WTC11 (cell line): ENCODE measurements at regions not wholly inside any gene's neighbourhood (a gene's known extent, or its start where the extent isn't known, plus 50 kb on each side); places are given as distances from the start of the nearest gene placed in this dataset.

Experiments used
- CREB1 ChIP-seq: sonication (generic); formaldehyde crosslinking; IDR thresholded peaks from 2 replicates; pipeline ENCODE4 v1.8.0; 2023; ENCODE audit warnings: mild to moderate bottlenecking, missing genetic modification reagents
- CREM ChIP-seq: sonication (generic); formaldehyde crosslinking; IDR thresholded peaks from 2 replicates; pipeline ENCODE4 v1.8.1; 2022; ENCODE audit warnings: mild to moderate bottlenecking, missing genetic modification reagents, moderate library complexity
- ELF4 ChIP-seq: sonication (generic); formaldehyde crosslinking; IDR thresholded peaks from 2 replicates; pipeline ENCODE4 v1.8.1; 2022; ENCODE audit warnings: low read depth, mild to moderate bottlenecking, moderate library complexity, missing genetic modification reagents
- GABPB1 ChIP-seq: sonication (generic); formaldehyde crosslinking; IDR thresholded peaks from 2 replicates; pipeline ENCODE4 v1.8.1; 2023; ENCODE audit warnings: mild to moderate bottlenecking, missing genetic modification reagents
- SMAD4 ChIP-seq: sonication (generic); formaldehyde crosslinking; IDR thresholded peaks from 2 replicates; pipeline ENCODE4 v1.8.0; 2022; ENCODE audit warnings: mild to moderate bottlenecking, missing genetic modification reagents
- TCF7 ChIP-seq: sonication (generic); formaldehyde crosslinking; IDR thresholded peaks from 2 replicates; pipeline ENCODE4 v1.8.0; 2022; ENCODE audit warnings: mild to moderate bottlenecking, low read depth, missing genetic modification reagents, moderate library complexity
- TEAD4 ChIP-seq: sonication (generic); formaldehyde crosslinking; IDR thresholded peaks from 2 replicates; pipeline ENCODE4 v1.8.0; 2022; ENCODE audit warnings: mild to moderate bottlenecking, missing genetic modification reagents
- ZNF232 ChIP-seq: sonication (generic); formaldehyde crosslinking; IDR thresholded peaks from 2 replicates; pipeline ENCODE4 v1.8.0; 2022; ENCODE audit warnings: mild to moderate bottlenecking, missing genetic modification reagents
- TF ChIP-seq, protein P1 (sequence below): fragments of 200-600 bp; IDR thresholded peaks from 2 replicates; pipeline ENCODE4 v1.8.0; 2022; ENCODE audit warnings: antibody characterized with exemption
- TF ChIP-seq, protein P2 (sequence below): sonication (generic); formaldehyde crosslinking; IDR thresholded peaks from 2 replicates; pipeline ENCODE4 v1.8.1; 2022; ENCODE audit warnings: low read depth, missing genetic modification reagents, borderline replicate concordance
- TF ChIP-seq, protein P3 (sequence below): sonication (generic); formaldehyde crosslinking; IDR thresholded peaks from 2 replicates; pipeline ENCODE4 v1.8.1; 2023; ENCODE audit warnings: mild to moderate bottlenecking, missing genetic modification reagents, moderate library complexity
- TF ChIP-seq, protein P4 (sequence below): sonication (generic); formaldehyde crosslinking; conservative IDR thresholded peaks from 2 replicates; pipeline ENCODE4 v1.8.1; 2022; ENCODE audit warnings: mild to moderate bottlenecking, missing genetic modification reagents
- TF ChIP-seq, protein P5 (sequence below): sonication (generic); formaldehyde crosslinking; IDR thresholded peaks from 2 replicates; pipeline ENCODE4 v1.8.1; 2022; ENCODE audit warnings: missing genetic modification reagents, borderline replicate concordance

DNA sequence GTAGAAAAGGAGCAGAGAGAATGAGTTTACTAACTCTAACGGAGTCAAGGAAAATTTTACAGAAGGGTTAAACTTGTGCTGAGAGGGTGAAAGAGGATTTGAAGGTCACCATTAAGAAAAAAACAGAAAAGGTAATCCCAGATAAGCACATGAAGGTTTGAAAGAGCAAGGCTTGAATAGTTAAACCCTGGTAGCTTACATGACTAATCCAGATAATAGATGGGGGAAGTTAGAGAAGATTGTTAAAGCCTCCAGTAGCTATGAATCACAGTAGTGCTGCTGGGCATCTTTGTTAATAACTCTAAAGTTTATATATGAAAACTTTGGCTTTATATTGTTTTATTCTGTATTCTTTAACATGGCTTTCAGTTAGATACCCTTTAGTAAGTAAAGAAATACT lies 354.5 kb upstream of the FTMT start:
- TF ChIP-seq CREB1 = no peak
- TF ChIP-seq, protein P1, sequence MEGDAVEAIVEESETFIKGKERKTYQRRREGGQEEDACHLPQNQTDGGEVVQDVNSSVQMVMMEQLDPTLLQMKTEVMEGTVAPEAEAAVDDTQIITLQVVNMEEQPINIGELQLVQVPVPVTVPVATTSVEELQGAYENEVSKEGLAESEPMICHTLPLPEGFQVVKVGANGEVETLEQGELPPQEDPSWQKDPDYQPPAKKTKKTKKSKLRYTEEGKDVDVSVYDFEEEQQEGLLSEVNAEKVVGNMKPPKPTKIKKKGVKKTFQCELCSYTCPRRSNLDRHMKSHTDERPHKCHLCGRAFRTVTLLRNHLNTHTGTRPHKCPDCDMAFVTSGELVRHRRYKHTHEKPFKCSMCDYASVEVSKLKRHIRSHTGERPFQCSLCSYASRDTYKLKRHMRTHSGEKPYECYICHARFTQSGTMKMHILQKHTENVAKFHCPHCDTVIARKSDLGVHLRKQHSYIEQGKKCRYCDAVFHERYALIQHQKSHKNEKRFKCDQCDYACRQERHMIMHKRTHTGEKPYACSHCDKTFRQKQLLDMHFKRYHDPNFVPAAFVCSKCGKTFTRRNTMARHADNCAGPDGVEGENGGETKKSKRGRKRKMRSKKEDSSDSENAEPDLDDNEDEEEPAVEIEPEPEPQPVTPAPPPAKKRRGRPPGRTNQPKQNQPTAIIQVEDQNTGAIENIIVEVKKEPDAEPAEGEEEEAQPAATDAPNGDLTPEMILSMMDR = no peak
- no peak for TF ChIP-seq CREM (CRISPR knock-in tag)
- no peak for TF ChIP-seq ZNF232
- TF ChIP-seq SMAD4 (CRISPR knock-in tag) = no peak
- TF ChIP-seq, protein P2, sequence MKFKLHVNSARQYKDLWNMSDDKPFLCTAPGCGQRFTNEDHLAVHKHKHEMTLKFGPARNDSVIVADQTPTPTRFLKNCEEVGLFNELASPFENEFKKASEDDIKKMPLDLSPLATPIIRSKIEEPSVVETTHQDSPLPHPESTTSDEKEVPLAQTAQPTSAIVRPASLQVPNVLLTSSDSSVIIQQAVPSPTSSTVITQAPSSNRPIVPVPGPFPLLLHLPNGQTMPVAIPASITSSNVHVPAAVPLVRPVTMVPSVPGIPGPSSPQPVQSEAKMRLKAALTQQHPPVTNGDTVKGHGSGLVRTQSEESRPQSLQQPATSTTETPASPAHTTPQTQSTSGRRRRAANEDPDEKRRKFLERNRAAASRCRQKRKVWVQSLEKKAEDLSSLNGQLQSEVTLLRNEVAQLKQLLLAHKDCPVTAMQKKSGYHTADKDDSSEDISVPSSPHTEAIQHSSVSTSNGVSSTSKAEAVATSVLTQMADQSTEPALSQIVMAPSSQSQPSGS = no peak
- TF ChIP-seq, protein P3, sequence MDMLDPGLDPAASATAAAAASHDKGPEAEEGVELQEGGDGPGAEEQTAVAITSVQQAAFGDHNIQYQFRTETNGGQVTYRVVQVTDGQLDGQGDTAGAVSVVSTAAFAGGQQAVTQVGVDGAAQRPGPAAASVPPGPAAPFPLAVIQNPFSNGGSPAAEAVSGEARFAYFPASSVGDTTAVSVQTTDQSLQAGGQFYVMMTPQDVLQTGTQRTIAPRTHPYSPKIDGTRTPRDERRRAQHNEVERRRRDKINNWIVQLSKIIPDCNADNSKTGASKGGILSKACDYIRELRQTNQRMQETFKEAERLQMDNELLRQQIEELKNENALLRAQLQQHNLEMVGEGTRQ (CRISPR knock-in tag) = no peak
- no peak for TF ChIP-seq TCF7 (CRISPR knock-in tag)
- TF ChIP-seq GABPB1 (CRISPR knock-in tag) = no peak
- TF ChIP-seq, protein P4, sequence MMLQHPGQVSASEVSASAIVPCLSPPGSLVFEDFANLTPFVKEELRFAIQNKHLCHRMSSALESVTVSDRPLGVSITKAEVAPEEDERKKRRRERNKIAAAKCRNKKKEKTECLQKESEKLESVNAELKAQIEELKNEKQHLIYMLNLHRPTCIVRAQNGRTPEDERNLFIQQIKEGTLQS = no peak
- TF ChIP-seq TEAD4 (CRISPR knock-in tag) = no peak
- TF ChIP-seq ELF4 (CRISPR knock-in tag) = no peak
- TF ChIP-seq, protein P5, sequence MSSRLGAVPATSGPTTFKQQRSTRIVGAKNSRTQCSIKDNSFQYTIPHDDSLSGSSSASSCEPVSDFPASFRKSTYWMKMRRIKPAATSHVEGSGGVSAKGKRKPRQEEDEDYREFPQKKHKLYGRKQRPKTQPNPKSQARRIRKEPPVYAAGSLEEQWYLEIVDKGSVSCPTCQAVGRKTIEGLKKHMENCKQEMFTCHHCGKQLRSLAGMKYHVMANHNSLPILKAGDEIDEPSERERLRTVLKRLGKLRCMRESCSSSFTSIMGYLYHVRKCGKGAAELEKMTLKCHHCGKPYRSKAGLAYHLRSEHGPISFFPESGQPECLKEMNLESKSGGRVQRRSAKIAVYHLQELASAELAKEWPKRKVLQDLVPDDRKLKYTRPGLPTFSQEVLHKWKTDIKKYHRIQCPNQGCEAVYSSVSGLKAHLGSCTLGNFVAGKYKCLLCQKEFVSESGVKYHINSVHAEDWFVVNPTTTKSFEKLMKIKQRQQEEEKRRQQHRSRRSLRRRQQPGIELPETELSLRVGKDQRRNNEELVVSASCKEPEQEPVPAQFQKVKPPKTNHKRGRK = no peak
